ENCODE measurements at regions not wholly inside any gene's neighbourhood (a gene's known extent, or its start where the extent isn't known, plus 50 kb on each side); places are given as distances from the start of the nearest gene placed in this dataset.

DNA sequence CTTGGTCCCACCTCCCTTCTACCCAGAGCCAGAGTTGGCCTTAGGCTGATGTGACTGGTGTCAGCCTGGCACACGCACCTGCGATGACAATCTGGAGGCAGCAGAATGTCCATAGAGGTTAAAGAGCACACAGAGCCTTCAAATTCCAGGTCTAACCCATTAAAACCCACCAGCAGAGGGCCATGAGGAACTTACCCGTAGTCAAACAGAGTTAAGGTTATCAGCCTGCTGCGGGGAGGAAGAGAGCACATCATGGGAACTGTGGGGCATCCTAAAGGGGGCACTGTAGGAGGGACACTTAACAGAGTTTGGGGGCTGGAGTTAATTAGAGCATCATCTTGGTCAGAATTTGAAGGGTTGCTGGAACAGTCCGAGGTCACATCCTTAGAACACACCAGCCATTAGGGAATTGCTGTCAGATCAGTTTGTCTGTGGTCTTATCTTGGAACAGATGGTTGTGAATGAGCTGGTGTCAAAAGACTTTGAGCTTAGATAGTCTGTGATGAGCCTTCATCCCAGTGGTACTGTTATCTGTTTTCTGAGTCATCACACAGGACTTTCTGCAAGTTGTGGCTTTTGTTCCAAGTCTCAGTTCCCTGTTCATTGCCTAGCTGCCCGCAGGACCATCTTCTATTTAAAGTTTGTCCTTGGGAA, 248.6 kb downstream of the LOXHD1 start:
- DNase-seq (ENCODE audit: low read depth in 2 of 2): no peak

DNA sequence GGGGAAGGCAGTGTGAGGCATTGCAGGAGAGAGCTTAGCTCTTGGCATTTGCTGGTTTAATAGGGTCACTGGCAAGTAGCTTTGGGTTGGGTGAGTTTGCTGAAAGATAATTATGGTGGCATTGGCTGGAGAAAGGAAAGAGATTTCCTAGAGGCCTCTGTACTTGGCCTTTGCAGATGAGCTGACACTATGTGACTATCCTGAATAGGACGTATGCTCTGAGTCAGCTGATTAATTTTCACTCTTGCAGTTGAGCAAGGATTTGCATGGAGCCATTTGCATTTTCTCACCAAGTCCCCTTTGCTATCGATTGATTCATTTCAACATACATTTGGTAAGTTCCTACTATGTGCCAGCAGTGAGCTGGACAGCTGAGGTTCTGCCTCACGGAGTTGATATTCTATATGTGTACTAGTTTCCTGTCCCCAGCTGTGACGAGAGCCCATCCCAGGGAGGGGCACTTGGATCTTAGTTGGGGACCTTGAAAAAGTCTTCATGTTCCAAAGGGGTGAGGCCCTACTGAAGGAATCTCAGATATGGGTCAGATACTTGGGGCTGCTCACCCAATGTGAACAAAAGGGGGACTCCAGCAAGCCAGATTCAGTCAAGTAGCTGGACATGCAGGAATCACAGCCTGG, 245.7 kb downstream of the LOXHD1 start:
- DNase-seq (ENCODE audit: low read depth in 2 of 2): no peak

DNA sequence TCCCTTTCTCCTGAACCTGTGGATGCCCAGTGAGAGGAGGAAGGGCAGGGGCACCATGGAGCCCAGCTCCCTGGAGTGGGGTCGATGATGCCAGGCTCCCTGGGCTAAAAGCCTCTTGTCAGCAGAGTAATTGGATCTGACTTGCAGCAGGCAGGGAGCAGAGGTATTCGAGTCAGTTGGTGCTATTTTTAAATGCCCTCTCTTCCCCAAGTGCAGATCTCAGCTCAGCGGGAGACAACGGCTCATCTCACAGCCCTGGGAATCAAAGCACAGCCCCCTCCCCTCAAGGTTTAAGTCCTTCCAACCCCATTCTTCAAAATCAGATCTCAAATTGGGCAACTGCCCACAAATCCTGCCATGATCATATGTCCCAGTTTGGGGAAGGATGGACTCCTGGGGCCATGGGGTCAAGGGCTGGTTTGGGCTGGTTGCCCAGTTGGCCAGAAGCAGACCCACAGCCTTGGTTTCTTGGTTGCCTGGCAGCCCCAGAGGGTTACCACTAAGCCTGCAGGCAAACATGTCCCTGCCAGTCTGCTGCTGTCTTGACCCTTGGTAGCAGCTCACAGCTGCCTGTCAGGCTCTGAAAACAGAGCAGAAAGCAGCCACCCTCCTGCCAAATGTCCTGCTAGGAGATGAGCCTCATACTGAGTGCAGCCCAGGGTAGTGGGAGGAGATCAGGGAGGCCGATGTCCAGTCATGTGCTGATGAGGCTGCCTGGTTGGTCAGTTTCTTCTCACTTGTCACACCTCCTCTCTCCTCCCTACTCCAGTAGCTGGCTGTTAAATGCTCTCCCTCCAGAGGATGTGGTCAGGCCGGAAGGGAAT, 244.9 kb downstream of the LOXHD1 start:
- no peak for DNase-seq (ENCODE audit: low read depth in 2 of 2)

DNA sequence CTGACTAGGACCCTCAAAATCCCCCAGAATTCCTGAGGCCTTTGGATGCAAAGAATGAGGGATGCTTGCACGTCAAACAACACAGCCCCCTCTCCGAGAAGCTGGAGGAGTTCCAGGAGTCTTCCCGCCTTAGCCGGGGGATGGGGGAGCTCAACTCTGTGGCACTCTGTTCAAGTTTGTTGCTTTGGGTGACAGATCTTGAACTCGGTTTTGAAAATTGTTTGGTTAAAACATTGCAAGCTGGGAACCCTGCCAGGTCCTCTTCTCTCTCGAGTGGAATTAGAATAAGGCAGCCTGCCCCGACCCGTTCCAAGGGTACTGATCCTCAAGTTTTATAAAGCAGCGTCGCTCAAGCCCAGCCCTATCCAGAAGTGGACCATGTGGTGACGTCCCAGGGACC, 244.1 kb downstream of the LOXHD1 start:
- DNase-seq (ENCODE audit: low read depth in 2 of 2): no peak

DNA sequence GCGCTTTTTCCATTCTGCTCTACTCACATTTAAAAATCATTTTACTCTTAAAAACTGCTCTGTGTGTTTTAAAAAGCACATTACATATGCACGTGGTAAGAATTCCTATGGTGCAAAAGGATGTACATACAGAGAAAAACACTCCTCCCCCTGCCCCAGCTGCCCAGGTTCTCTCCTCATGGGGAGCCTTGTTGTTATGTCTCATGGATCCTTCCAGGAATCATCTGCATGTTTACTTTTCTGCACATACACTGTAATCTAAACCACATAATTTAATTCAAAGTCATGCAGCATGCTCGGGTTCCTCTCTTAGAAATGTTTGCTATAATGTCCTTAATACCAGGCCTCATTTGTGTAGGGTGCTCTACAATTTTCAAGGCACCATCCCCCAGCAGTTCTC, 243.3 kb downstream of the LOXHD1 start:
- no peak for DNase-seq (ENCODE audit: low read depth in 2 of 2)

DNA sequence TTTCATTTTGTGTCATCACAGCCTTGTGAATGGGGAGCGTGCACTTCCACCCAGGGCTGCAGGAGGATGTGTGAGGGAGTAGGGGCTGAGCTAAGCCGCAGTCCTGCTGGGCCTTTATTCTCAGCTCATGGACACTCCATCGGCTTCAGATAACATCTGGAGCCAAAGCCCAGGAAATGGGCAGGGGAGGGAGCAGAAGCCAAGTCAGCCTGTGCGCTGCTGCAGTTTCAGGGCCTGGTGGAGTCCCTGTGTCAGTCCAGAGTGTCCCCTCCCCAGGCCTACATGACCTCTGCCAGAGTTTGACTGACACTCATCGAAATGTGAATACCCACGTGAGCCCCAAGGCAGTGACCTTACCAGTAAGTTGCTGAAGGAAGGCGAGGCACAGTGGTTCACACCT, 242.2 kb downstream of the LOXHD1 start:
- no peak for DNase-seq (ENCODE audit: low read depth in 2 of 2)

DNA sequence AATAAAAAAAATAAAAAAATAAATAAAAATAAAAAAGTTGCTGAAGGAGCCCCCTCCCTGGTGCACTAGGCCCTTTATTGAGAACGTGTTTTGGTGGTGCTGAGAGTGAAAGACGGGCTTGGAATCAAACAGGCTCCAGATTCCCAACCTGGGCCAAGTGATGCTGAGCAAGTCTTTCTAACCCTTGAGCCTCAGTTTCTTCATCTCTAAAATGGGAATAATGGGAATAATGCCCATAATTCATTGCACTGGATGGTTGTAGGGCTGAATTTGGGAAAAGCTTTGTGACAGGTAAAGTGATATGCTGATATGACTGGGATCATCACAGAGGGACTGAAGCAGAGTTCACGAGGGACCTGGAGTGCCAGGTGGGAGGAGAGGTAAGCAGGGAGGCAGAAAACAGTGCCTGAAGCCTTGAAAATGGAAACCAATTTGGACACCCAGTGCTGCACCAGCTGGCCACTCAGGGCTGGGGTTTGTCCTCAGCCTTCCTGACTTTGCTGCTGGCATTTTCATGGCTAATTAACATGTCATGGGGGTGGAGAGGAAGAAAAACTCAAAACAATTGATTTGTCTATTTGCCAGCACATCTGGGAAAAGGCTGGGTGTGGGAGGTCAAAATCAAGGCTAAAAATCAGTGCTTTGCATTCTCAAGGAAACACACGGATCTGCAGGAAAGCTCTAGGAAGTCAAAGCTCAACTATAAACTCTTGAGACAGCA, 241.3 kb downstream of the LOXHD1 start:
- DNase-seq (ENCODE audit: low read depth in 2 of 2): no peak

DNA sequence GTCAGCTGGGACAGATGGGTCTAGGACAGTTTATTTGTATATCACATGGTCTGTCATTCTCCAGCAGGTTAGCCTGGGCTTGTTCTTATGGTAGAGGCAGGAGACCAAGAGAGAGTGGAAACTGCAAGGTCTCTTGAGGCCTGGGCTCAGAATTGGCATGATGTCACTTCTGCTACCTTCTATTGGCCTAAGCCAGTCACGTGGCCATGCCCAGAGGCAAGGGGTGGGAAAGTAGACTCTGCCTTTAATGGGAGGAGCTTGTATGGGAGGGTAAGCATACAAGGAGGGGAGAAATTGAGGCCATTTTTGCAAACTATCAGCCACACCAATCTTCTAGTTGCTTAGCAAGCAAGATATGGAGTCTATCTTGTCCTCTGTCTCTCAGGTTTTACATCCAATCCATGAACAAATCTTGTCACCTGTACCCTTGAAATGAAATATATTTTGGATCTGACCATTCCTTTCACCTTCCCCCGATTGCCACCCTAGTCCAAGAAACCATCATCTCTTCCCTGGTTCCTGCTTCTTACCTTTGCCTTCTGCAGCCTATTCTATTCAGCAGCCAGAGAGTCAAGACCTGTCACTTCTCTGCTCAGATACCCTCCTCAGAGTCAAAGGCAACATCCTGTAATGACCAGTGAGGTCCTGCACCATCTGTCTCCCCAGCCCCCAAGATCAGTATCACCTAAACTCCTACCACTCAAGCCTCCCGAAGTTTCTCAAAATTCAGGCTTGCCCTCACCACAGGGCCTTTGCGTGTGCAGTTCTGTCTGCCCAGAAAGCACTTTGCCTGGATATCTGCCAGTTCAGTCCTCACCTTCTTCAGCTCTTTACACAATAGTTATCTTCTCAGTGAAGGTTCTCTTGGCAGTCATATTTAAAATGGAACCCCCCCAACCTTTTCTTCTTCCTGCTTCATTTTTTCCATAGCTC, 240.0 kb downstream of the LOXHD1 start:
- DNase-seq (ENCODE audit: low read depth in 2 of 2): no peak

DNA sequence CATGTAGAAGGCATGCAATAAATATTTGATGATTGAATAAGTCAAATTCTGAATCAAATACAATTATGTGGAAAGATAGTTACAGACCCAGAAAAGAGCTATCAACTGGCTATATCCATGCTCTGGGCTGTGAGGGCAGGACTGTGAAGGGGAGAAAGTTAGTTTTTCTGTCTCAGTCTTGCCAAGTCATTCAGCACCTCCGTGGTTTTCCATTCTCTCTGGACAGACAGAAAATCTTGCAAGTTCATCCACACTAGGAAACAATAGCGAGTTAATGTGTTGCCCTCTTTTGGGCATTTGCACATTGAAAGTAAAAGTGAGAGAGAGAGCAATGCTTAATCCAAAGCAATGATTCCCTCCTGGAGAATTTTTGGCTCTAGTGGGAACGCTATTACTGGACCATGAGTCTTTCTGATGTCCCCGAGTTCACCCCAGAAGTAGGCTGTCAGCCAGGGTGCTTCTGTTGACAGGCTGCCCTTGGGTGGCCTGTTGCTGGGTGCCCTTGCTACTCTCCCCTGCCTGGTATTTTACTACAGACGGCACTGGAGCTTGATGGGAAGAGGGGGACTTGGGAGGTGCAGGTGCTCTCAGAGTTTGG, 238.3 kb downstream of the LOXHD1 start:
- no peak for DNase-seq (ENCODE audit: low read depth in 2 of 2)

DNA sequence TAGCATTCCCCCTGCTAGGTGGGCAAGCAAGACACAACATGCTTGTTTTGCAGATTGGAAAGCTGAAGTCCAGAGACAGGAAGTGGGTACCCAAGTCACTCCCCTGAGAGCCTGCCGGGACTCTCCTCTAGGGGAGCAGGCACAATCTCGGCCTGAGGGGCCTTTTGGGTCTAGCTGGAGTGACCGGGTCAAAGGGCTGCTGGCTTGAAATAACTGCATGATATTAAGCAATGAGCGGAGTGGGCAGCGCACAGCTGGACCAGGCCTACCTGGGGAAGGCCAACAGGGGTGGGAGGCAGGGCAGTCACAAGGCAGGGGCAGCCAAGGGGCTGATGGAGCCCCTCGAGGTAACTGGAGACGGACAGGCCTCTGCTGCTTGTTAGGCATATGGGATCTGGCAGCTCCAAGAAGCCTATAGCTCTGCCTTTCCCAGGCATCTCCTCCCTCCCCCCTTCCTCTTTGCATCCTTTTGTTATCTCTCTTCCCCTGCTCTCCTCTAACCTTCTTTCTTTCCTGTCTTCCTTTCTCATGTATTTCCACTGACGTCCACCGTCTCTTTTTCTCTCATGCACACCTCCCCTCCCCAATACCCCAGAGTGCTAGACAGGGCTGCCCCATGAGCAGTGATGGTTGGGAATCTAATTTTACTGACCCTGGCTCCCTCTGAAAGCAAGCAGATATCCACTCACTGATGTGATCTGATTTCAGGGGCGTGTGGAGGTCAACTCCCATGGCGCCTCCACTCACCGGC, 237.5 kb downstream of the LOXHD1 start:
- no peak for DNase-seq (ENCODE audit: low read depth in 2 of 2)

DNA sequence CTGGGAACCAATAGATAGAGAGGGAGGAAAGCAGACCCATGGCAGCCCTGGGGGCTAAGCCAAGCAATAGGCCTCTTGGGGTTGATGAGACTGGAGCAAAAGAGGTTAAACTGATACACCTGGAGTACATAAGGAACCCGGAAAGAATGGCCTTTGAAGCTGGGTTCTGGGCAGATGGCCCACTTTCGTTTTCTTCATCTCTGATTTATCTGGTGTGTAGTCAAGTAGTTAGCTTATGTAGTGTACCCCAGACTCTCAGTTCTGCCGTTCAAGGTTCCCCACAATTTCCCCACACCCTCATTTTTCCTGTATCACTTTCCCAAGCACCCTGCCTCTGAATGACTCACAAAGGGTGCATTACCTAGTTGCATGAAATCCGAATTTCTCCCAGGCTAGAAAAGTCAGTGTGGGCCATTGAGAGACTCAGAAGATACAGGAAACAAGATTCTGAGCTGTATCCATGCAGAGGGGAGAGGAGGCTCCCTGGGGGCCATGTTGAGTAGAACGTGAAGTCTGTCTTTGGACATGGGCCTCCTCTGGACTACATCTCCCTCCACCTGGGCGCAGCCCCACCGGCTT, 235.0 kb downstream of the LOXHD1 start:
- no peak for DNase-seq (ENCODE audit: low read depth in 2 of 2)

DNA sequence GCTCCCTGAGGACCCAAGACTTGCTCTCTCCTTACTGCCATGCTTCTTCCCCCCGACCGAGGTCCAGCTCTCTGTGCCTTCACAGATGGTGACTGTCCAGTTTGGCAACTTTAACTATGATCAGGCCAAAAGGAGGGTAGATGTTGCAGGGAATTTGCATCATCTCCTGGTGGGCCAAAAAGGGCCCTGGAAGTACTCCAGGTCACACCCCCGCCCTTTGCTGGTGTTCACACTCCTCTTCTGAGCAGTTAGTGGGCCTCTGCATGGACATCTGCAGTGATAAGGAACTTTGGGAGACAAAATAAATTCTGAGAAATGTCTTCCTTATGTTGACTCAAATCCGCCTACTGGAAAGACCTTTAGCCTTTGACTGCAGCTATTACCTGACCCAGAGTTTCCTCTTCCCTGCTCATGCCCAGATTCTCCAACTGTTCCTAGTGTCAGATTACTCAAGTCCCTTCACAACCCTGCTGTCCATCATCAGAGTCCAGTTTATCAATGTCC, 234.4 kb downstream of the LOXHD1 start:
- no peak for DNase-seq (ENCODE audit: low read depth in 2 of 2)

DNA sequence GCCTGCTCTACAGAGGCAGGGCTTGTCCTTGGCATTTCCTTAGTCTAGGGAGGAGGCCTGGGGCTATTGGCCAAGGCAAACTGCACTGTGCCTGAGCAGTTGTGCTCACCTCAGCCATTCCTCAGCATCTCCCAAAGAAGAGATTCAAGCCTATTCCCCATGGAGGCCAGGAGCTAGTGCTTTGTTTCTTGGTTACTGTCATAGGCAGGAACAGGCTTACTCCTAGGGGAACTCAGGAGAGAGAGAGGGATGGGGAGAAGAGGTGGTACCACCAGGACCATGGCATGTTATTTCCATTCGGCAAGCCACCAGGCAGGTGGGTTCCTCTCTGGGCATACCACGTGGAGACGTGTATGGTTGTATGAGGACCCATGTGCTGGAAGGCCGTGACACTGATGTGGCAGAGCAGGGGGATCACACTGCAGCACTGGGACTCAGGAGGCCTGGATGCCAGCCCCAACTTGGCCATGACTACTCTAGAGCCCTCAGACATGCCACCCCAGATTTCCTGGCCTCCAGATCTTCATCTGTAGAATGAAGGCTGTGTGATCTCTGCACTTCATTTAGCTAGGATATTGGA, 233.7 kb downstream of the LOXHD1 start:
- DNase-seq (ENCODE audit: low read depth in 2 of 2): no peak

DNA sequence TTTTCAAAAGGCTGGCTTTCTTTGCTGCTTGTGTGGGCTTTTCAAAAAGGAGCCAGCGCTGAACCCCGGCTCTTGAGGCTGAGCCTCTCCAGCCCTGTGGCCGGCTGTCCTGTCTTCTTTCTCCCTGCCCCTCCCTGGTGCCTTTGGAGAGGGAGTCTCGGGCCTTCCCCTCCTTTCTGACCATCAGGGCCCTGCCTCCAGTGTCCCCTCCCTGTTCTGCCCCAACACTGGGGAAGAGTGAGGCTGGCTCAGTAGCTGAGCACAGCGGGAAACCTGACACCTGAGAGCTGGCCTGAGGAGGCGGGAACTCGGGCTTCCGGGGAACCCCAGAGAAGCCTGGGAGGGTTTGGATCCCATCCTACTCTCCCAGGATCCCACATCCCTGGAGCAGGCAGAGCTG, 232.1 kb downstream of the LOXHD1 start:
- no peak for DNase-seq (ENCODE audit: low read depth in 2 of 2)

DNA sequence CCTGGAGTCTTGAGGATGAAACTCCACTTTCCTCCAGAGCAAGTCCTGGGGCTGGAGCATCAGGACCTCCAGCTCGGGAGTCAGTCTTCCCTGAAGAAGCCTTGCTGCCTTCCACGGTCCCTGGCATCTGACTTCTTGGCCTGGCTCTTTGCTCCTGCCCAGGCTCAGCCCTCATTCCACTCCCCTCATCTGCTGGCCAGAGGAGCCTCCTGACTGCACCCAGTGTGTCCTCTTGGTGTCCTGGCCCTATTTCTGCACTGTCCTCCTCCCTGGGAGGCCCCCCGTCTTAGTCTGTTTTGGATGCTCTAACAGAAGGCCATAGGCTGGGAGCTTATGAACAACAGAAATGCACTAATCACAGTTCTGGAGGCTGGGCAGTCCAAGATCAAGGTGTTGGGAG, 231.5 kb downstream of the LOXHD1 start:
- DNase-seq (ENCODE audit: low read depth in 2 of 2): no peak

DNA sequence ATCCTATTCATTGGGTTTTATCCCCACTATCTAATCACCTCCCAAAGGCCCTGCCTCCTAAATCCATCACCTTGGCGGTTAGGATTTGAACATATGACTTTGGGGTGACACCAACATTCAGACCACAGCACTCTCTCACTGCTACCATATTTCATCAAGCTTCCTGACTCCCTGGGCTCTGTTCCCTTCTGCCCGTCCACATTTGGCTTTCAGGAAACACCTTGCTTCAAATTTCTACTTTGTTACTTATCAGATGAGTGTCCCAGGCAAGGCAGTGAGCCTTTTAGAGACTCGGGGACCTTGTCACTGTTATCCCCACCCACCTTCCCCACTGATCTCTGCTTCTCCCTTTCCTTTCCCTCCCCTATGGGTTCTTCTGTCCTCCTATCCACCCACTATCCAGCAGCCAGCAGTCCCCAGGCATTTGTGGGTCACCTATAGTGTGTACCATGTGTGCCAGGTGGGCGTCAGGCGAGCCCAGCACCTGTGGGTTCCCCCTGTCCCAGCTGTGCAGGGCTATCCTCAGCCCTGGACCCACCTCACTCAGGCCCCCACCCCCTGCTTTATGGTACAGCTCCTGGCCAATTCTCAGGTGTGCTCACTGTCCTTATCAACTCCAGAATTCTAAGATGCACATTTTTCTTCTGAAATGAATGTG, 230.9 kb downstream of the LOXHD1 start:
- DNase-seq (ENCODE audit: low read depth in 2 of 2): no peak

DNA sequence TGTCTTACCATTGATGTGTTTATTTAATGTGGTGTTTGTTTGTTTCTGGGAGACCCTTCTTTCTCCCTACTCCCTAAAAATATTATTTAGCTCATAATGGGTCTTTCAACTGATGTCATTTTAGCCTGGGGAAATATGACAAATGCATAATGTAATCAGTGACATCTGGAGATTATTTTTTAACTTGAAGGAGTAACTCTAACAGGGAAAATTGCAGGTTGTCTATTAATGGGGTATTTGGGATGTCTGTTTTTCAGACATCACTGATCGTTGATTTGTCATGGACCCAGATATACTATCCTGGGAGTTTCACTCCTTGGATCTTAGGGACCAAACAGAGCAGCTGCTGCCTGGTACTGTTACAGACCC, 230.4 kb downstream of the LOXHD1 start:
- no peak for DNase-seq (ENCODE audit: low read depth in 2 of 2)
